Naive B cell (primary cell): ENCODE measurements at regions not wholly inside any gene's neighbourhood (a gene's known extent, or its start where the extent isn't known, plus 50 kb on each side); places are given as distances from the start of the nearest gene placed in this dataset.
"Not testable (repeated sequence)": the region's sequence is repeated elsewhere in the genome, so short reads cannot be mapped to it uniquely, and the experiment has no call there.

Source experiments
- ATAC-seq, 2 donors: fragments of 150-1000 bp; cut with Tn5 transposase; 2 replicates each; pipeline ENCODE4 v1.10.0; 2021; ENCODE audit warnings: low read depth in 2 of 2, mild to moderate bottlenecking in 2 of 2, moderate library complexity in 2 of 2
- DNase-seq: peaks from one replicate; pipeline ENCODE4 v3.0.0; 2022
- H3K27ac Mint-ChIP-seq, 6 donors: one replicate each; pipeline ENCODE4 v1.8.0; 2020 to 2022; ENCODE audit warnings: mild to moderate bottlenecking in 6 of 6, mixed read lengths in 6 of 6, moderate library complexity in 5 of 6, inconsistent platforms in 2 of 6
- H3K27me3 Mint-ChIP-seq, 3 donors: one replicate each; pipeline ENCODE4 v1.8.0; 2021 to 2022; ENCODE audit warnings: mixed read lengths in 3 of 3, mild to moderate bottlenecking in 1 of 3
- H3K36me3 Mint-ChIP-seq, 2 donors: one replicate each; pipeline ENCODE4 v1.8.0; 2020 to 2022; ENCODE audit warnings: mixed read lengths in 2 of 2, inconsistent platforms in 1 of 2, mild to moderate bottlenecking in 1 of 2
- H3K4me1 Mint-ChIP-seq, 3 donors: one replicate each; pipeline ENCODE4 v1.8.0; 2020 to 2022; ENCODE audit warnings: mixed read lengths in 3 of 3, inconsistent platforms in 1 of 3, mild to moderate bottlenecking in 1 of 3, moderate library complexity in 1 of 3
- H3K4me3 Mint-ChIP-seq, 8 donors: one replicate each; pipeline ENCODE4 v1.8.0; 2020 to 2022; ENCODE audit warnings: mild to moderate bottlenecking in 8 of 8, mixed read lengths in 8 of 8, moderate library complexity in 8 of 8, inconsistent platforms in 2 of 8
- H3K9me3 Mint-ChIP-seq, 7 donors: one replicate each; pipeline ENCODE4 v1.8.0; 2020 to 2022; ENCODE audit warnings: mixed read lengths in 7 of 7, mild to moderate bottlenecking in 5 of 7, inconsistent platforms in 2 of 7, moderate library complexity in 1 of 7

DNA sequence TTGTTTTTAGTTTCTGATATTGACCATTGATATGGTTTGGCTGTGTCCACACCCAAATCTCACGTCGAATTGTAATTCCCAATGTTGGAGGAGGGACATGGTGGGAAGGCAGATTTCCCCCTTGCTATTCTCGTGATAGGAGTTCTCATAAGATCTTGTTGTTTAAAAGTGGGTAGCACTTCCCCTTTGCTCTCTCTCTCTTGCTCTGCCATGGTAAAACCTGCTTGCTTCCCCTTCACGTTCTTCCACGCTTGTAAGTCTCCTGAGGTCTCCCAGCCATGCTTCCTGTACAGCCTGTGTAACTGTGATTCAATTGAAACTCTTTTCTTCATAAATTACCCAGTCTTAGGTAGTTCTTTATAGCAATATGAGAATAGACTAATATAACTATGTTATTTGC lies 203.6 kb upstream of the CHORDC1 start:
- Mint-ChIP-seq H3K36me3 (no peaks in the 10 kb centered on the region), H3K4me1 (no peaks in the 10 kb centered on the region), H3K27me3 (no peaks in the 10 kb centered on the region), H3K9me3 (no peaks in the 10 kb centered on the region), H3K4me3 (no peak overlapping the region), H3K27ac (no peak overlapping the region)
- no peak for ATAC-seq
- no peak for DNase-seq

DNA sequence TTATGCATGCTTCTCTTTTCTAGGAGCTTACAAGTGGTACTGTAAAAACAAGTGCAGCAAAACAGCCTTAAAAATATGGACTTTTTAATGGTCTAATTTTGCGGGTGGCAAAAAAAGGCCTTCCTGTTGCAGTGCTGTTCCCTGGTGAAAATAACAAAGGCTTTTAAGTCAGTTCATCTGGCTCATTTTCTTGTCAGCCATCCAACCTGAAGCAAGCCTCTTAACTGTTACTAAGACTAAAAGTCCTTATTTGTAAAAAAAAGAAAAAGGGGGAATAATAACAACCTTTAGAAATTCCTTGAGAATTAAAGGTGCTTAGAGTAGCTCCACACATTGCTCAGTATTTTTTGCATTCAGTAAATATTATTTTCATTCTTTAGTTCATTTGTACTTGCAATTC lies 200.5 kb upstream of the CHORDC1 start:
- no peak overlapping the region for H3K4me3 Mint-ChIP-seq
- DNase-seq (no peak), ATAC-seq (no peak)
- no peaks in the 10 kb centered on the region for H3K27me3 Mint-ChIP-seq
- H3K9me3 Mint-ChIP-seq, result peaks cover 0 to 2% (median 0%) of the 10 kb centered on the region in 7 donors
- no peaks in the 10 kb centered on the region for H3K4me1 Mint-ChIP-seq
- H3K36me3 Mint-ChIP-seq, result no peaks in the 10 kb centered on the region
- no peak overlapping the region for H3K27ac Mint-ChIP-seq

DNA sequence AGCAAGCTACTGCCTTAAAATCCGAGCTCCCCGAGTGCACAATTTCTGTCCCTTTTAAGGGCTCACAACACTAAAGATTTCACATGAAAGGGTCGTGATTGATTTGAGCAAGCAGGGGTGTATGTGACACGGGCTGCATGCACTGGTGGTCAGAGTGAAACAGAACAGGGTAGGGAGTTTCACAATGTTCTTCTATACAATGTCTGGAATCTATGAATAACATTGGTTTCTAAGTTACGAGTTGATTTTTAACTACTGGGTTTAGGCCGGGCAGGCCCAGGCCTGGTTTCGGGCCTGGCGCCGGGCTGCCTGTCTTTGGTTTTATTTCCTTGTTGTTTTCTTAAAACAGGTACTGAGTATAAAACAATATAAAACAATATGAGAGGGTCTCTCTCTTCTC lies 199.9 kb upstream of the CHORDC1 start:
- H3K4me3 Mint-ChIP-seq, H3K36me3 Mint-ChIP-seq, H3K27me3 Mint-ChIP-seq, ATAC-seq, H3K4me1 Mint-ChIP-seq, H3K9me3 Mint-ChIP-seq, H3K27ac Mint-ChIP-seq, DNase-seq: not testable (repeated sequence)

- Mint-ChIP-seq H3K4me1 (no peaks in the 10 kb centered on the region), H3K4me3 (no peak overlapping the region), H3K9me3 (peaks cover 0 to 2% (median 0%) of the 10 kb centered on the region in 7 donors), H3K27me3 (no peaks in the 10 kb centered on the region), H3K36me3 (no peaks in the 10 kb centered on the region), H3K27ac (no peak overlapping the region)
- no peak for DNase-seq
- no peak for ATAC-seq
Observed at GRCh38 chr11:90414221-90414620, 191.4 kb upstream of the CHORDC1 start.

DNA sequence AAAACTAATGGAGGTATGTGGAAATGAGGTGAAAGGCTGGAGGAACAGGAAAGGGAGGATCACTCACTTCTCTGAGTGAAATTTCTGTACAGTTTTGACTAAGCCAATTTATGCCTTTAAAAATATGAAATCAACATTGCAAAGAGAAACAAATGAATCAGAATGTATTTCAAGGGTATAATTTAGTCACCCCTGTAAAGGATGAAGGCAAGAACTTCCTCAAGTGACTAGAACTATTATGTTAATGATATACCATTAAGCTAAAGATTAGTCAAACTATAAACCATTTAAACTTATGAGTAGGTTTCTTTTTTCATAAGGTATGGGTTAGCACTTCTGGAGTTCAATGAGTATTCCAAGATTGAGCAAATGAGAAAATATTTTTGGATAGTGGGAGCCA lies 184.5 kb upstream of the CHORDC1 start:
- H3K4me1 Mint-ChIP-seq, result no peaks in the 10 kb centered on the region
- no peak overlapping the region for H3K4me3 Mint-ChIP-seq
- H3K27me3 Mint-ChIP-seq, result no peaks in the 10 kb centered on the region
- no peak overlapping the region for H3K27ac Mint-ChIP-seq
- no peaks in the 10 kb centered on the region for H3K36me3 Mint-ChIP-seq
- ATAC-seq (no peak), DNase-seq (no peak)
- peaks cover 0 to 4% (median 0%) of the 10 kb centered on the region in 7 donors for H3K9me3 Mint-ChIP-seq

DNA sequence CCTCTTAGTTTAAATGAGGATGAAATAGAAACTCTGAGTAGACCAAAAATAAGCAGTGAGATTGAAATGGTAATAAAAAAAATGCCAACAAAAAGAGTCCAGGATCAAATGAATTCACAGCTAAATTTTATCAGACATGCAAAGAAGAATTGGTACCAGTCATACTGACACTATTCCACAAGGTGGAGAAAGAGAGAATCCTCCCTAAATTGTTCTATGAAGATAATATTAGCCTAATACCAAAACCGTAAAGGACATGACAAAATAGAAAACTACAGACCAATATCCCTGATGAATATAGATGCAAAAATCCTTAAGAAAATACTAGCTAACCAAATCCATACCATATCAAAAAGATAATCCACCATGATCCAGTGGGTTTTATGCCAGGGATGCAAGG lies 169.8 kb upstream of the CHORDC1 start:
- no peak overlapping the region for H3K4me3 Mint-ChIP-seq
- H3K27me3 Mint-ChIP-seq, result no peaks in the 10 kb centered on the region
- no peaks in the 10 kb centered on the region for H3K36me3 Mint-ChIP-seq
- DNase-seq (no peak), ATAC-seq (no peak)
- peaks cover 0 to 6% (median 2%) of the 10 kb centered on the region in 7 donors for H3K9me3 Mint-ChIP-seq
- H3K27ac Mint-ChIP-seq, result no peak overlapping the region
- H3K4me1 Mint-ChIP-seq, result no peaks in the 10 kb centered on the region

DNA sequence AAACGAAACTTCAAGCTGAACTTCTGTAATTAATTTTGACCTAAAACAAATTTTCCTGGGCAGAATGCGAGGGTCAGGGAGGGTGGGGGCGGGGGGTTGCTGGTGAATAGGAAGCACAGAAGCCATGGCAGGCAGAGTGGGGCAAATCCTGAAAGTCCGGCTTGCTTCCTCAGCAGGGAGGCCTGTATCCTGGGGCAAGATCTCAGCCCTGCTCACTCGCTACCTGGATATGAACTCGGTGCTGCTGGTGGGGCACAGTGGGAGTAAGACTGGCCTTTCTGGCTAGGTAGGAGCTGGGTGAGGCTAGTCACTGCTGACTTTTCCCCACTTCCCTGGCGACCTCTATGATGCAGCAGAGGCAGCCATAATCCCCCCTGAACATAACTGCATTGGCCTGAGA lies 168.9 kb upstream of the CHORDC1 start:
- no peaks in the 10 kb centered on the region for H3K4me1 Mint-ChIP-seq
- no peak overlapping the region for H3K27ac Mint-ChIP-seq
- no peaks in the 10 kb centered on the region for H3K36me3 Mint-ChIP-seq

DNA sequence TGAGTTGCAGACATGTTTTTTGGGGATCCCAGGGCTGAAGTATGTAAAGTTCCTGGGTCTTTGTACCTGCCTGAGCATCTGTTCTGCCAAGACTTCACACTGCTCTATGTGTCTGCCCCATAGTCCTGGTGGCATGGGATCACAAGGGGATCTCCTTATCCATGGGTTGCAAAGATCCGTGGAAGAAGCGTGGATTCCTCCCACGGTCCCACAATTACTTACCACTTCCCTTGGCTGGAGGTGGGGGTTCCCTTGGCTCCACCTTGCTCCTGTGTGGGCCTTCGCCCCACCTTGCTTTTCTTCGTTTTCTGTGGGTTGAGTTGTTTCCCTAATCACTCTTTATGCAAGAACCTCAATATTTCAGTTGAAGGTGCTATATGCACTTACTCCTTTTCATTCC lies 157.4 kb upstream of the CHORDC1 start:
- Mint-ChIP-seq H3K9me3 (peaks cover 0 to 7% (median 0%) of the 10 kb centered on the region in 7 donors), H3K4me1 (no peaks in the 10 kb centered on the region), H3K36me3 (no peaks in the 10 kb centered on the region), H3K27ac (no peak overlapping the region), H3K4me3 (no peak overlapping the region), H3K27me3 (no peaks in the 10 kb centered on the region)
- ATAC-seq, result no peak
- no peak for DNase-seq

More for the DNA sequence above, 168.9 kb upstream of the CHORDC1 start:
- no peaks in the 10 kb centered on the region for H3K27me3 Mint-ChIP-seq
- peaks cover 0 to 6% (median 2%) of the 10 kb centered on the region in 7 donors for H3K9me3 Mint-ChIP-seq
- ATAC-seq (no peak), DNase-seq (no peak)
- no peak overlapping the region for H3K4me3 Mint-ChIP-seq

DNA sequence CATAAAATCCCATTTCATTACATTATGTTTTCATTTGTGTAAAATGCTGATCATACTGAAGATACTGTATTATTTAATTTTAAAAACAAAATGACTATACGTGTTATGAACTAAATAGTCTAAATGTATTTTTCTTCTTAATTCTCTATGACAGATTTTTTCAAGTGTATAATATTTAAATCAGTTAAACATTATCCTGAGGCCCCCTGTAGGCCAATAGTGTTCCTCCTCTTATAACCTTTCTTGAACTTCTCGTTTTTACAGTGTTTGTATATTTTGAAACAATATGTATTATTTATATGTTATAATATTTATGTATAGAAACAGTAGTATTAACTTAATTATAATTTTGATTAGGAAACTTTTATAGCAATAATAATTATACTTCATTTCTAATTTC lies 151.1 kb upstream of the CHORDC1 start:
- H3K9me3 Mint-ChIP-seq, result peaks cover 0 to 4% (median 0%) of the 10 kb centered on the region in 7 donors
- no peaks in the 10 kb centered on the region for H3K36me3 Mint-ChIP-seq
- H3K27ac Mint-ChIP-seq, result peak overlapping the region in 1 of 6 donors; percentile 17
- H3K4me1 Mint-ChIP-seq, result no peaks in the 10 kb centered on the region
- ATAC-seq (no peak), DNase-seq (no peak)
- H3K4me3 Mint-ChIP-seq, result no peak overlapping the region
- H3K27me3 Mint-ChIP-seq, result no peaks in the 10 kb centered on the region

GRCh38 chr11:90364527-90364926 lies 141.7 kb upstream of the CHORDC1 start:
- H3K27me3 Mint-ChIP-seq, result no peaks in the 10 kb centered on the region
- H3K36me3 Mint-ChIP-seq, result no peaks in the 10 kb centered on the region
- peaks cover 0 to 13% (median 4%) of the 10 kb centered on the region in 7 donors for H3K9me3 Mint-ChIP-seq
- H3K4me3 Mint-ChIP-seq, result no peak overlapping the region
- ATAC-seq (no peak), DNase-seq (no peak)
- H3K27ac Mint-ChIP-seq, result no peak overlapping the region
- no peaks in the 10 kb centered on the region for H3K4me1 Mint-ChIP-seq

- ATAC-seq, result no peak
- Mint-ChIP-seq H3K9me3 (peaks cover 0 to 13% (median 2%) of the 10 kb centered on the region in 7 donors), H3K4me3 (no peak overlapping the region), H3K36me3 (no peaks in the 10 kb centered on the region), H3K27ac (peak overlapping the region in 1 of 6 donors; percentile 4), H3K4me1 (no peaks in the 10 kb centered on the region), H3K27me3 (no peaks in the 10 kb centered on the region)
- no peak for DNase-seq
Observed at GRCh38 chr11:90363739-90364138, 140.9 kb upstream of the CHORDC1 start.

- Mint-ChIP-seq H3K9me3 (peaks cover 0 to 9% (median 2%) of the 10 kb centered on the region in 7 donors), H3K27ac (no peak overlapping the region), H3K36me3 (no peaks in the 10 kb centered on the region), H3K4me1 (no peaks in the 10 kb centered on the region), H3K4me3 (no peak overlapping the region), H3K27me3 (no peaks in the 10 kb centered on the region)
- DNase-seq (no peak), ATAC-seq (no peak)
Observed at GRCh38 chr11:90355200-90355599, 132.4 kb upstream of the CHORDC1 start.

GRCh38 chr11:90349731-90350130 lies 126.9 kb upstream of the CHORDC1 start:
- Mint-ChIP-seq H3K27me3 (no peaks in the 10 kb centered on the region), H3K9me3 (peaks cover 0 to 5% (median 0%) of the 10 kb centered on the region in 7 donors), H3K36me3 (no peaks in the 10 kb centered on the region), H3K4me3 (no peak overlapping the region), H3K27ac (no peak overlapping the region), H3K4me1 (no peaks in the 10 kb centered on the region)
- ATAC-seq (no peak), DNase-seq (no peak)

DNA sequence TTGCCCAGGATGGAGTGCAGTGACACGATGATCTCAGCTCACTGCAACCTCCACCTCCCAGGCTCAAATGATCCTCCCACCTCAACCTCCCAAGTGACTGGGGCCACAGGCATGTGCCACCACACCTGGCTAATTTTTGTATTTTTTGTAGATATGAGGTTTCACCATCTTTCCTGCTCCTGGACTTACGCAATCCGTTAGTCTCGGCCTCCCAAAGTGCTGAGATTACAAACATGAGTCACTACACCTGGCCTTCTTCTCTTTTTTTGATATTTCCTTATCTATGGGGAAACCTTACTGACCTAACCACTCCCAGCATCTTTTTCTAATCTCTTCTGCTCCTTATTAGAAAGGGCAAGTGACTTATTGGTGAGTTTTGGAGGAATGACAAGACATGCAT lies 121.7 kb upstream of the CHORDC1 start:
- Mint-ChIP-seq H3K4me1 (no peaks in the 10 kb centered on the region), H3K4me3 (no peak overlapping the region), H3K36me3 (no peaks in the 10 kb centered on the region), H3K9me3 (peaks cover 0 to 3% (median 0%) of the 10 kb centered on the region in 7 donors), H3K27me3 (no peaks in the 10 kb centered on the region), H3K27ac (no peak overlapping the region)
- no peak for ATAC-seq
- DNase-seq, result no peak

DNA sequence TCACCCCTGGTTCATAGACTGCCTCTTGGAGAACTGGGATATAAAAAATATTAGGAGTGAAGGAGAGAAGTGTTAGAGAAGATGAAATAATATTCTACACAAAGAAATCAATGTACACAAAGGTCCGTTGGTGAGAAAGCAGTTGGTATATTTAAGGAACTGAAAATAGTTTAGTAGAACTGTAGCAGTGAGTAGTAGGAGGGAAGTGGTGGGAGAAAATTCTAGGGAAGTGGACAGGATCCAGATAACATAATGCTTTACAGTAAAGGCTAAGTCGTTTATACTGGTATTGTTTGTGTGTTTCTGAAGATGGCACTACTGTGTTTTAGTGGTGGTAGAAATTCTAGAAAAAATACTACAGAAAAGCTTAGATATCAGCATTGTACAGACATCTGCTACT lies 120.8 kb upstream of the CHORDC1 start:
- no peaks in the 10 kb centered on the region for H3K27me3 Mint-ChIP-seq
- H3K4me1 Mint-ChIP-seq, result no peaks in the 10 kb centered on the region
- H3K27ac Mint-ChIP-seq, result no peak overlapping the region
- H3K4me3 Mint-ChIP-seq, result no peak overlapping the region
- DNase-seq (no peak), ATAC-seq (no peak)
- no peaks in the 10 kb centered on the region for H3K36me3 Mint-ChIP-seq
- peaks cover 0 to 3% (median 0%) of the 10 kb centered on the region in 7 donors for H3K9me3 Mint-ChIP-seq
